GM12864 (cell line): ENCODE measurements at regions not wholly inside any gene's neighbourhood (a gene's known extent, or its start where the extent isn't known, plus 50 kb on each side); places are given as distances from the start of the nearest gene placed in this dataset.
"Not testable (repeated sequence)": the region's sequence is repeated elsewhere in the genome, so short reads cannot be mapped to it uniquely, and the experiment has no call there.

Experiments
- DNase-seq: peaks from one replicate; pipeline ENCODE4 v3.0.0-alpha.2; 2011; ENCODE audit warnings: low read depth
- H3K4me3 ChIP-seq: 2 replicates; pipeline ENCODE4 v1.5.1; 2011; ENCODE audit warnings: mild to moderate bottlenecking, low read depth, low read length, control low read depth
- TF ChIP-seq, protein P1 (sequence below): IDR thresholded peaks from 2 replicates; pipeline ENCODE4 v1.5.1; 2011; ENCODE audit warnings: low read depth, mild to moderate bottlenecking, moderate library complexity, low read length, control low read depth, inconsistent platforms; ENCODE audit errors: missing control alignments

DNA sequence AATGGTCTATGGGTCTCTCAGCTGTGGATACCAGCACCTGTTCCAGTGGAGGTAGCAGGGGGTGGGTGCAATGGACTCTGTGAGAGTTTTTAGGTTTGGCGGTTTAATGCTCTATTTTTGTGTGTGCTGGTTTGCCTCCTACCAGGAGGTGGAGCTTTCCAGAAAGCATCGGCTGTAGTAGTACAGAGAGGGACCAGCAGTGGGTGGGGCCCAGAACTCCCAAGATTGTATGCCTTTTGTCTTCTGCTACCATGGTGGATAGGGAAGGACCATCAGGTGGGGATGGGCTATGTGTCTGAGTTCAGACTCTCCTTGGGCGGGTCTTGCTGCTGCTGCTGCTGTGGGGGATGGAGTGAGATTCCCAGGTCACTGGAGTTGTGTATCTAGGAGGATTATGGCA, 557.2 kb upstream of the GRID2 start:
- TF ChIP-seq, protein P1, sequence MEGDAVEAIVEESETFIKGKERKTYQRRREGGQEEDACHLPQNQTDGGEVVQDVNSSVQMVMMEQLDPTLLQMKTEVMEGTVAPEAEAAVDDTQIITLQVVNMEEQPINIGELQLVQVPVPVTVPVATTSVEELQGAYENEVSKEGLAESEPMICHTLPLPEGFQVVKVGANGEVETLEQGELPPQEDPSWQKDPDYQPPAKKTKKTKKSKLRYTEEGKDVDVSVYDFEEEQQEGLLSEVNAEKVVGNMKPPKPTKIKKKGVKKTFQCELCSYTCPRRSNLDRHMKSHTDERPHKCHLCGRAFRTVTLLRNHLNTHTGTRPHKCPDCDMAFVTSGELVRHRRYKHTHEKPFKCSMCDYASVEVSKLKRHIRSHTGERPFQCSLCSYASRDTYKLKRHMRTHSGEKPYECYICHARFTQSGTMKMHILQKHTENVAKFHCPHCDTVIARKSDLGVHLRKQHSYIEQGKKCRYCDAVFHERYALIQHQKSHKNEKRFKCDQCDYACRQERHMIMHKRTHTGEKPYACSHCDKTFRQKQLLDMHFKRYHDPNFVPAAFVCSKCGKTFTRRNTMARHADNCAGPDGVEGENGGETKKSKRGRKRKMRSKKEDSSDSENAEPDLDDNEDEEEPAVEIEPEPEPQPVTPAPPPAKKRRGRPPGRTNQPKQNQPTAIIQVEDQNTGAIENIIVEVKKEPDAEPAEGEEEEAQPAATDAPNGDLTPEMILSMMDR = no peak
- no peak overlapping the region for H3K4me3 ChIP-seq
- DNase-seq = no peak

- no peak for DNase-seq
- H3K4me3 ChIP-seq = no peak overlapping the region
- TF ChIP-seq, protein P1 = no peak
Observed at GRCh38 chr4:91751961-91752360, 551.8 kb upstream of the GRID2 start.

DNA sequence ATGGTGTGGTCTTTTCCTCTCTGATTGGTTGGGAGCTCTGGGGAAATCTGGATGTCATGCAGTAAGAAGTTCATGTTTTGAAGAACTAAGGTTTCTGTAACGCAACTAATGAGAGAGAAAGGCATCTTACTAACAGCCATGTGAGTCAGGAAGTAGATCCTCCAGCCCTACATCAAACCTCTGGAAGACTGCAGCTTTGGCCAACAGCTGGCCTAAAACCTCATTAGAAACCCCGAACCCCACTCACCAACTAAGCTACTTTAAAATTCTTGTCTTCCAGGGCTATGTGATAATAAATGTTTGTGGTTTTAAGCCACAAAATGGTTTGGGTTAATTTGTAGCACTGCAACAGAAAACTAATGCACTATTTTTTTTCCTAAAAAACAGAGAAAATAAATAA, 549.0 kb upstream of the GRID2 start:
- TF ChIP-seq, protein P1 = no peak
- no peak for DNase-seq
- no peak overlapping the region for H3K4me3 ChIP-seq

- no peak overlapping the region for H3K4me3 ChIP-seq
- TF ChIP-seq, protein P1 = no peak
- no peak for DNase-seq
Observed at GRCh38 chr4:91758487-91758886, 545.3 kb upstream of the GRID2 start.

DNA sequence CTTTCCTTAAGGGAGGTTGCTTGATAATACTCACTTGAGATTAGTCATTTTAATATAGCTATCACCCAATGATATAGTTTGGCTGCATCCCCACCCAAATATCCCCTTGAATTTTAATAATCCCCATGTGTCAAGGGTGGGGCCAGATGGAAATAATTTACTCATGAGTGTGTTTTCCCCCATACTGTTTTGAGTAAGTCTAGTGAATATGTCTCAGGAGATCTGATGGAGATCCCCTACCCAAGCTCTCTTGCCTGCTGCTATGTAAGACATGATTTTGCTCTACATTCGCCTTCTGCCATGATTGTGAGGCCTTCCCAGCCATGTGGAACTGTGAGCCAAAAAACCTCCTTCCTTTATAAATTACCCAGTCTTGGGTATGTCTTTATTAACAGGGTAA, 539.7 kb upstream of the GRID2 start:
- DNase-seq = no peak
- TF ChIP-seq, protein P1 = no peak
- H3K4me3 ChIP-seq = no peak overlapping the region

DNA sequence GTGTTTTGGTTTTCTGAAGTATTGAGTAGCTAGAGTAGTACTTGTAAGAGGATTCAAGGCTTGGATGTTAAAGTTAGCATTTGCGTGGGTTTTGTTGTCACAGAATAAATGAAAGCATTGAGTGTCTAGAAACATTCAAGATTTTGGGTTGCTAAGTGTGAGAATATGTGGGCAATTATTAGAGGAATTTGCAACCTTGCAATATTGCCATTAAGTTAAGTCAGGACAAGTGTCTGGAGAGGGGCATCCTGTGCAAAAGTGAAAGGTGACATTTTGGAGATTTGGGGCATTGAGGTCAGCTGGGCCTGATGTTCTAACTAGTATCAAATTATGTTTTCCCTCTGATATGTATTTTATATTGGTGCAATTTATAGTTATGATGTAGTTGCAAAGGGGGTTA, 533.9 kb upstream of the GRID2 start:
- TF ChIP-seq, protein P1 = no peak
- DNase-seq = no peak
- H3K4me3 ChIP-seq = no peak overlapping the region

DNA sequence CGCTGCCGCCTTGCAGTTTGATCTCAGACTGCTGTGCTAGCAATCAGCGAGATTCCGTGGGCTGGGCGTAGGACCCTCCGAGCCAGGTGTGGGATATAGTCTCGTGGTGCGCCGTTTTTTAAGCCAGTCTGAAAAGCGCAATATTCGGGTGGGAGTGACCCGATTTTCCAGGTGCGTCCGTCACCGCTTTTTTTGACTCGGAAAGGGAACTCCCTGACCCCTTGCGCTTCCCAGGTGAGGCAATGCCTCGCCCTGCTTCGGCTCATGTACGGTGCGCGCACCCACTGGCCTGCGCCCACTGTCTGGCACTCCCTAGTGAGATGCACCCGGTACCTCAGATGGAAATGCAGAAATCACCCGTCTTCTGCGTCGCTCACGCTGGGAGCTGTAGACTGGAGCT, 512.1 kb upstream of the GRID2 start:
- DNase-seq, H3K4me3 ChIP-seq: not testable (repeated sequence)

DNA sequence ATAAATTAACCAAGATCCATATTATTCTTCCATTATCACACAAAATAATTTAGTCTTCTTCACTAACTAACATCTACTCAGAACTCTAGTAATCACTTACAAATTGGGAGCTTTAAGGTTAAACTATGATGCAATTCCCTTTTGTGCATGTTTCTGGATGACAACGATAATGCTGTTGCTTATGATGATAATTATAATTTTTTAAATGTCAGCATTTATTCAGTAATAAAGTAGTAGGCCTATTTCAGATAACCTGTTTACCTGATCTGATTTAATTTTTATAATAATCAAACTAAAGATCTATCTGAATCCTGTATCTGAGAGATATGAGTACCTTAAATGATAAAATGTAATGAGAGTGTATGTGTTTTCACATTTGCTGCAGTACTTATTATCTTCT, 507.8 kb upstream of the GRID2 start:
- DNase-seq = no peak
- TF ChIP-seq, protein P1 = no peak

More for the DNA sequence above, 507.8 kb upstream of the GRID2 start:
- no peak overlapping the region for H3K4me3 ChIP-seq
